Testis (tissue), 2 donors: ENCODE measurements at regions not wholly inside any gene's neighbourhood (a gene's known extent, or its start where the extent isn't known, plus 50 kb on each side); places are given as distances from the start of the nearest gene placed in this dataset.

ENCODE experiments used
- POLR2A ChIP-seq: fragments of 450-650 bp; IDR thresholded peaks from one replicate; pipeline ENCODE4 v1.6.1; 2017; ENCODE audit warnings: antibody characterized with exemption, mild to moderate bottlenecking, moderate library complexity
- TF ChIP-seq, protein P1 (sequence below), 3 experiments: fragments of 450-650 bp in 2 of 3; fragments of 200-600 bp in 1 of 3; sonication (generic) in 1 of 3; IDR thresholded peaks; one replicate each; pipeline ENCODE4 v1.5.1; 2016 to 2019; ENCODE audit warnings: antibody characterized with exemption in 3 of 3, mild to moderate bottlenecking in 2 of 3, moderate library complexity in 1 of 3

DNA sequence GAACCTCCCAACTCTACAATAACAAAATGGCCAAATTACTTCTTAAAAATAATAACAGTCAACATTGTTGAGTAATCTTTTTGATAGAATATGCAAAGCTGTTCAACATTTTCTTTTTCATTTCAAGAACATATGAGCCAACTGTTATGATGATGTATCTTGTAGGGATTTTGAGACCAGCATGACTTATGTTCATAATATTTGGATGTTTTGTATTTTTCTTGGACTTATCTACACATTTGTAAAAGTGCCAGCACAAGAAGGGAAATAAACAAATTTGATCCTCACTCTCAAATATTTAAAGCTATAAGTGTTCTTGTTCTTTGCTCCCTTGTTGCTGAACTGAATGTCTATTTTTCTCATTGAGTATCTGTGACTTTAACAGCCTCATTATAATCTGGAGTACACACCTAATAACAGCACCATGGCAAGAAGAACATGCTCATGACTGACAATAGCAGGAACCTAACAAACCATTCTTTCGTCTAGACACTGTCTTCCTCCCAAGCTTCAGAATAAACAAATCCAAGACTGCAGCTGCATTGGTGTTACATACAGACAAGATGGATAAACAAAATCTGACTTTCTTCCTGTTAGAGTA is 1049.7 kb downstream of the FAT4 start:
- TF ChIP-seq, protein P1, sequence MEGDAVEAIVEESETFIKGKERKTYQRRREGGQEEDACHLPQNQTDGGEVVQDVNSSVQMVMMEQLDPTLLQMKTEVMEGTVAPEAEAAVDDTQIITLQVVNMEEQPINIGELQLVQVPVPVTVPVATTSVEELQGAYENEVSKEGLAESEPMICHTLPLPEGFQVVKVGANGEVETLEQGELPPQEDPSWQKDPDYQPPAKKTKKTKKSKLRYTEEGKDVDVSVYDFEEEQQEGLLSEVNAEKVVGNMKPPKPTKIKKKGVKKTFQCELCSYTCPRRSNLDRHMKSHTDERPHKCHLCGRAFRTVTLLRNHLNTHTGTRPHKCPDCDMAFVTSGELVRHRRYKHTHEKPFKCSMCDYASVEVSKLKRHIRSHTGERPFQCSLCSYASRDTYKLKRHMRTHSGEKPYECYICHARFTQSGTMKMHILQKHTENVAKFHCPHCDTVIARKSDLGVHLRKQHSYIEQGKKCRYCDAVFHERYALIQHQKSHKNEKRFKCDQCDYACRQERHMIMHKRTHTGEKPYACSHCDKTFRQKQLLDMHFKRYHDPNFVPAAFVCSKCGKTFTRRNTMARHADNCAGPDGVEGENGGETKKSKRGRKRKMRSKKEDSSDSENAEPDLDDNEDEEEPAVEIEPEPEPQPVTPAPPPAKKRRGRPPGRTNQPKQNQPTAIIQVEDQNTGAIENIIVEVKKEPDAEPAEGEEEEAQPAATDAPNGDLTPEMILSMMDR (IDR thresholded peaks at IDR 0.05): no peak
- TF ChIP-seq POLR2A: no peak
